Panc1 (cell line): ENCODE measurements at regions not wholly inside any gene's neighbourhood (a gene's known extent, or its start where the extent isn't known, plus 50 kb on each side); places are given as distances from the start of the nearest gene placed in this dataset.

ENCODE experiments used
- POLR2AphosphoS5 ChIP-seq: IDR thresholded peaks from 2 replicates; pipeline ENCODE4 v1.6.1; 2012; ENCODE audit warnings: mild to moderate bottlenecking, low read depth, low read length, moderate library complexity
- SIN3A ChIP-seq: IDR thresholded peaks from 2 replicates; pipeline ENCODE4 v1.6.1; 2012; ENCODE audit warnings: low read depth, mild to moderate bottlenecking, low read length, moderate library complexity, borderline replicate concordance; ENCODE audit not compliant: insufficient read depth
- TCF7L2 ChIP-seq: IDR thresholded peaks from 2 replicates; pipeline ENCODE4 v1.6.1; 2011; ENCODE audit warnings: mild to moderate bottlenecking, low read depth, low read length, inconsistent platforms
- TF ChIP-seq, protein P1 (sequence below): fragments of 450-650 bp; IDR thresholded peaks from 2 replicates; pipeline ENCODE4 v1.5.1; 2017; ENCODE audit warnings: mild to moderate bottlenecking
- TF ChIP-seq, protein P2 (sequence below), 2 experiments: IDR thresholded peaks; 2 replicates each; pipeline ENCODE4 v1.6.1; 2011 to 2012; ENCODE audit warnings: low read depth in 2 of 2, control low read depth in 1 of 2, low read length in 1 of 2, mild to moderate bottlenecking in 1 of 2, moderate library complexity in 1 of 2; ENCODE audit not compliant: insufficient read depth in 1 of 2

DNA sequence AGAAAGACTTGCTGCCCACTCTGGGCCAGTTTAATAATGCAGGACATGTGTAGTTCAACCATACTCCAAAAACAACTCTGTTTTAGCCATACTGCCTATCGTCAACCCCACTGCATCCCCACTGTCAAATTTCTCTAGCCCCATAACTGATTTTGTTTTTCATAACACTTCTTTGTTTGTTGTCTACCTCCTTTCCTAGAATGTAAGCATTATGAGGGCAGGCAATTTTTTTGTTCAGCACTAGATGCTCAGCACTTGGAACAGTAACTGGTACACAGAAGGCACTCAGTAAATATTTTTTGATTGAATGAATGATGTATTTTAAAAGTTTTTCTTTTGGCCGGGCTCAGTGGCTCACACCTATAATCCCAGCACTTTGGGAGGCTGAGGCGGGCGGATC, 183.8 kb upstream of the MKLN1 start:
- TF ChIP-seq, protein P1, sequence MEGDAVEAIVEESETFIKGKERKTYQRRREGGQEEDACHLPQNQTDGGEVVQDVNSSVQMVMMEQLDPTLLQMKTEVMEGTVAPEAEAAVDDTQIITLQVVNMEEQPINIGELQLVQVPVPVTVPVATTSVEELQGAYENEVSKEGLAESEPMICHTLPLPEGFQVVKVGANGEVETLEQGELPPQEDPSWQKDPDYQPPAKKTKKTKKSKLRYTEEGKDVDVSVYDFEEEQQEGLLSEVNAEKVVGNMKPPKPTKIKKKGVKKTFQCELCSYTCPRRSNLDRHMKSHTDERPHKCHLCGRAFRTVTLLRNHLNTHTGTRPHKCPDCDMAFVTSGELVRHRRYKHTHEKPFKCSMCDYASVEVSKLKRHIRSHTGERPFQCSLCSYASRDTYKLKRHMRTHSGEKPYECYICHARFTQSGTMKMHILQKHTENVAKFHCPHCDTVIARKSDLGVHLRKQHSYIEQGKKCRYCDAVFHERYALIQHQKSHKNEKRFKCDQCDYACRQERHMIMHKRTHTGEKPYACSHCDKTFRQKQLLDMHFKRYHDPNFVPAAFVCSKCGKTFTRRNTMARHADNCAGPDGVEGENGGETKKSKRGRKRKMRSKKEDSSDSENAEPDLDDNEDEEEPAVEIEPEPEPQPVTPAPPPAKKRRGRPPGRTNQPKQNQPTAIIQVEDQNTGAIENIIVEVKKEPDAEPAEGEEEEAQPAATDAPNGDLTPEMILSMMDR, result no peak
- TF ChIP-seq TCF7L2 (no peak), POLR2AphosphoS5 (no peak), SIN3A (no peak)
- TF ChIP-seq, protein P2, sequence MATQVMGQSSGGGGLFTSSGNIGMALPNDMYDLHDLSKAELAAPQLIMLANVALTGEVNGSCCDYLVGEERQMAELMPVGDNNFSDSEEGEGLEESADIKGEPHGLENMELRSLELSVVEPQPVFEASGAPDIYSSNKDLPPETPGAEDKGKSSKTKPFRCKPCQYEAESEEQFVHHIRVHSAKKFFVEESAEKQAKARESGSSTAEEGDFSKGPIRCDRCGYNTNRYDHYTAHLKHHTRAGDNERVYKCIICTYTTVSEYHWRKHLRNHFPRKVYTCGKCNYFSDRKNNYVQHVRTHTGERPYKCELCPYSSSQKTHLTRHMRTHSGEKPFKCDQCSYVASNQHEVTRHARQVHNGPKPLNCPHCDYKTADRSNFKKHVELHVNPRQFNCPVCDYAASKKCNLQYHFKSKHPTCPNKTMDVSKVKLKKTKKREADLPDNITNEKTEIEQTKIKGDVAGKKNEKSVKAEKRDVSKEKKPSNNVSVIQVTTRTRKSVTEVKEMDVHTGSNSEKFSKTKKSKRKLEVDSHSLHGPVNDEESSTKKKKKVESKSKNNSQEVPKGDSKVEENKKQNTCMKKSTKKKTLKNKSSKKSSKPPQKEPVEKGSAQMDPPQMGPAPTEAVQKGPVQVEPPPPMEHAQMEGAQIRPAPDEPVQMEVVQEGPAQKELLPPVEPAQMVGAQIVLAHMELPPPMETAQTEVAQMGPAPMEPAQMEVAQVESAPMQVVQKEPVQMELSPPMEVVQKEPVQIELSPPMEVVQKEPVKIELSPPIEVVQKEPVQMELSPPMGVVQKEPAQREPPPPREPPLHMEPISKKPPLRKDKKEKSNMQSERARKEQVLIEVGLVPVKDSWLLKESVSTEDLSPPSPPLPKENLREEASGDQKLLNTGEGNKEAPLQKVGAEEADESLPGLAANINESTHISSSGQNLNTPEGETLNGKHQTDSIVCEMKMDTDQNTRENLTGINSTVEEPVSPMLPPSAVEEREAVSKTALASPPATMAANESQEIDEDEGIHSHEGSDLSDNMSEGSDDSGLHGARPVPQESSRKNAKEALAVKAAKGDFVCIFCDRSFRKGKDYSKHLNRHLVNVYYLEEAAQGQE (IDR thresholded peaks at IDR 0.05; ENCODE audit: insufficient read depth in 1 of 2, low read depth in 2 of 2, low read length in 1 of 2), result no peak
